T-helper 1 cell treated with Interleukin-12 subunit alpha and Interleukin-12 subunit beta and Interleukin-4 antibody, amounts not matched to agents 30 ng/mL and 1 ng/mL, for 36 hours (primary cell): ENCODE measurements at regions not wholly inside any gene's neighbourhood (a gene's known extent, or its start where the extent isn't known, plus 50 kb on each side); places are given as distances from the start of the nearest gene placed in this dataset.
"Not testable (repeated sequence)": the region's sequence is repeated elsewhere in the genome, so short reads cannot be mapped to it uniquely, and the experiment has no call there.

Experiments used
- intact Hi-C: fragments of 100-400 bp; cut with micrococcal nuclease; formaldehyde crosslinking; loops from one replicate; pipeline ENCODE4 v1.15.1; 2024

- intact Hi-C loops, result not testable (repeated sequence)
Measured at GRCh38 chr2:111445191-111445929, 324.6 kb downstream of the BCL2L11 start.

DNA sequence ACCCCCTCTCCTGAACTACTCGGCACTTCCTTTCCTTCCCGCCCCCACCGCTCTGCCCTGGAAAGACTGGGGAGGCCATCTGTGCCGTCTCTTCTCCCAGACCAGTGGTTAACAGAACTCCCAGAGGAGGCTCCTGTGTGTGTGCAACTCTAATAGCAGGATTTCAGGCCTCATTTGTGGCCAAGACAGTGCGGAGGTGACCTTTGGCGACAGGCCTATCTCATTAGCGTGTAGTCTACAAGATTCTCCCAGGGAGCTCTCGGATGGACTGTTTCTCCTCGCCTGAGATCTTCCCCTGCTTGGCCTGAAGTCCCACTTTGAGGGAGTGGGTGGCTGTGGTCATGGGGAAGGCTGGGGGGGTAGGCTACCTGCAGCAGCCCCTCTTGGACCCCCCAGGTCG, 325.2 kb downstream of the BCL2L11 start:
- intact Hi-C loops, result not testable (repeated sequence)

DNA sequence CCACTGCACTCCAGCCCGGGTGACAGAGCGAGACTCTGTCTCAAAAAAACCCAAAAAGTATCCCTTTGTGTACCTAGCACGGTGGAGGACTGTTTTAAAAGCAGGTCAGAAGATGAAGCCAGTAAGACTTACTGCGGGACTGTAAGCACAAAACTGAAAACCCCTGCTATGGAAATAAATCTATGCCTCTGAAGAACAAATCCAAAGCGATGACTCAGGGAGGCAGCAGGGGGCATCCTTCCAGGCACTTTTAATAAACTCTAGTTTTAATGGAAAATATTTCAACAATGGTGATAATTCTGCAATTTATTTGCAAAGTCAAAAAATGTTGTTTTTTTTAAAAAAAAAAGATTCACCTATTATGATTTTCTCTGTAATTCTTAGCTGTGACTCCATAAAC, 326.8 kb downstream of the BCL2L11 start:
- intact Hi-C loops, result not testable (repeated sequence)

DNA sequence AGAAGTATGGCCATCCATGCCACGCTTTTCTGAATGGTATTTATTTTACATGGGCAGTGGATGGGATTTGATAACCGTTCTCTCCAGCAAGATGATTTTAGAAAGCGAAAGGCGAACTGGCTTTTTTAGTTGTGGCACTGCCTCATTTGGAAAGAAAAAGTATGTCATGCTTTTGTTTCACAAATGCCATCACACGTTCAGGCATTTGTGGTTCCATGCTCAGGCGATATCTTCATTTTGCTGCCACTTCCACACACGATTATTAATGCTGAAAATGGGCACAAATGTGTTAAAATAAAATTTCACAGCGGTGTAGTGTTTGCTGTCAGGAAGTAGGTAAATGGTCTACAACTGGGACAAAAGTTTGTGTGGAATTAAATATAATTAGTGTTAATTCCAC, 328.1 kb downstream of the BCL2L11 start:
- intact Hi-C loops, result not testable (repeated sequence)

- intact Hi-C loops, result loop anchor here (10.0 kb wide), 1 partner anchor 336 kb away; no protein-coding TSS in a partner anchor
Measured at GRCh38 chr2:111450526-111450925, 329.8 kb downstream of the BCL2L11 start.

DNA sequence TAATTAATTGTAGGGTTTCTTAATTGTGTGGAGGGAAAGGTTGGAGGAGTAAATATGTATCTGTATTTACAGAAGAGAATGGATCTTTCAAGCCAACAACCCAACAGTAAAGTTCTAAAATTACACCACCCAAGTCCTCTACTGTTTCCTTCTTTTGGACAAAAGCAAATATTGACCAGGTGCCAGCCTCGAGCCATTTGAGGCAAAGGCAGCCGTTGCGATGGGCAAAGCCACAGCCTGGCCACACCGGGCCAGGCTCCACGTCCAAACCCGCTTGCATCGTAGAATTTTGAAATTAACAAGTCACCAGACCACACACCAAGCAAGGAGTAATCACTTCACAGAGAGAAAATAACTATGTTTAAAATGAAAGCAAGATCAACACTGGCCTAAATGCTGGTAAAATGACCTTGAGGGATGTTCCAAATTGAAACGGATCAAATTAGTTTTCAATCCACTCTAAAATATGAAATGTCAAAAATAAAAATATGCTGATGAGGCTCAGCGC, 331.0 kb downstream of the BCL2L11 start:
- intact Hi-C loops, result loop anchor here (10.0 kb wide), 1 partner anchor 337 kb away; no protein-coding TSS in a partner anchor

- intact Hi-C loops, result loop anchor here (10.0 kb wide), 1 partner anchor 337 kb away; no protein-coding TSS in a partner anchor
Measured at GRCh38 chr2:111452208-111452607, 331.5 kb downstream of the BCL2L11 start.

GRCh38 chr2:111453308-111453707, 332.6 kb downstream of the BCL2L11 start:
- intact Hi-C loops, result loop anchor here (10.0 kb wide), 1 partner anchor 339 kb away; no protein-coding TSS in a partner anchor

GRCh38 chr2:111453816-111454215, 333.1 kb downstream of the BCL2L11 start:
- intact Hi-C loops, result loop anchor here (10.0 kb wide), 1 partner anchor 339 kb away; no protein-coding TSS in a partner anchor

DNA sequence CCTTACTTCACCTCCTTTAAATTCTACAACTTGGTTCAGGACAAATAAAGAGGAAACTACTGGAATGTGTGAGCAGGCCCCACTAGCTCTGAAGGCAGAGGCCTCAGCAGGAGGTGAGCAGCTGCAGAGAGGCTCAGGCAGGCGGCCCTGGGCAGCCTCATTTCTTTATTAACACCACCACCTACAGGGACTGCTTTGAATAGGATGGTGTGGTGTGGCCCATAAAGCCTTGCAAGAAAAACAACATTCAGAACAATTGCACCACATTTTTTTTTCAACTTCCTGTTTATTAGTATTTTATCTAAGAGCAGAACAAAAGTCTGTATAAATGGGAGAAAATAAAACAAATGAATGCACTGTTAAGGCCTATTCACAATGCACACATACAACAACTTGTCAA, 333.7 kb downstream of the BCL2L11 start:
- intact Hi-C loops, result loop anchor here (10.0 kb wide), 1 partner anchor 340 kb away; no protein-coding TSS in a partner anchor

- intact Hi-C loops, result loop anchor here (10.0 kb wide), 1 partner anchor 341 kb away; no protein-coding TSS in a partner anchor
Measured at GRCh38 chr2:111455016-111456015, 334.6 kb downstream of the BCL2L11 start.

DNA sequence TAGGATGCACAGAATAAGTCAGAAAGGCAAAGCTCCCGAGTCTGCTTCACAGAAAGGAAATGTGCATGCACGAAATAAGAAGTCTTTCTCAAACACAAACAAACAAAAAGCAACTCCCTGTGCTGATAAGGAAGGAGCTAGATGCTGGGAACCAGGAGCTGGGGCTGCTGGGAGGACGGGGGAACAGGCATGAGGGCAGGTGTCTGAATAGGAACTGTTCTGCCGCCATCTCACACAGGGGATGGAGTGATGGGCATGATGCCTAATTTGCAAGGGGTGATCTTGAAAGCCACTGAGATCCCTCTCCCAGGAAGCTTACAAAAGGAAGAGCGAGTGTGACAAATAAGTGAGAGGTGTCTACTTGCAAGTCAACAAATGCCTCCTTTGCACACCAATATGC, 336.5 kb downstream of the BCL2L11 start:
- intact Hi-C loops, result loop anchor here (10.0 kb wide), 1 partner anchor 342 kb away; no protein-coding TSS in a partner anchor

GRCh38 chr2:111460901-111461300, 340.2 kb downstream of the BCL2L11 start:
- intact Hi-C loops, result not testable (repeated sequence)

DNA sequence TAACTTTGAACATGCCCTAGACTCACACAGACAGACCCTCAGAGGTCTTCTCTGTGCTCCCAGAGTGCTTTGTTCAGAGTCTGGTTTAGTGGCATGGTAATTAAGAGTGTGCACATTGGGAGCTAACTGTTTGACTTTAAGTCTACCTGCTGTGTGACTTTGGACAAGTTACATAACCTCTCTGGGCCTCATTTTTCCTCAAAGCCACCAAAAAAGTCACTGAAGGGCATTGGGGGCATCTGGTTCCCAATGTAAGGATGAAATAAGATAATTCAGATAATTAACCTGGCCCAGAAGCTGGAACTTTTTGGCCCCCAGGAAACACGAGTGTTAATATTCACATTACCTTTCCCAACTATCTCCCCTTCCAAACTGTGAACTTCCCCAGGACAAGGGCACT, 341.1 kb downstream of the BCL2L11 start:
- intact Hi-C loops, result not testable (repeated sequence)

DNA sequence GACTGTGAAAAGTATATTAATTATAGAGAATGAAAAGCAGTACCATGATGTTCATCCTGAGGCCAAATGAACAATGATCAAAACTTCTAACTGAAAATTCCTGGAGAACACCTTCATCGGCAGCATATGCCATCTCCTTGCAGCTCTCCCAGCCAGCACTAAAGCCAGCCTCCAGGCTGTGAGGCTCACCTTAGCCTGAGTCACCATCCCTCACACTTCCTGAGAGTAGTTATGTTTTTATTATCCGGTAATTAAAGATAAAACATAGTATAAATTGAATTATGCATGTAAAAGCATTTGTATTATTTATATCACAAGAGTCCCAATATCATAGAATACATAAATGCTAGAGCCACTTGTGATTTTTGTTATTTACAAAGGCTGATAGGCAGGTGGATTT, 341.9 kb downstream of the BCL2L11 start:
- intact Hi-C loops, result not testable (repeated sequence)

GRCh38 chr2:111463238-111463848, 342.6 kb downstream of the BCL2L11 start:
- intact Hi-C loops, result not testable (repeated sequence)

DNA sequence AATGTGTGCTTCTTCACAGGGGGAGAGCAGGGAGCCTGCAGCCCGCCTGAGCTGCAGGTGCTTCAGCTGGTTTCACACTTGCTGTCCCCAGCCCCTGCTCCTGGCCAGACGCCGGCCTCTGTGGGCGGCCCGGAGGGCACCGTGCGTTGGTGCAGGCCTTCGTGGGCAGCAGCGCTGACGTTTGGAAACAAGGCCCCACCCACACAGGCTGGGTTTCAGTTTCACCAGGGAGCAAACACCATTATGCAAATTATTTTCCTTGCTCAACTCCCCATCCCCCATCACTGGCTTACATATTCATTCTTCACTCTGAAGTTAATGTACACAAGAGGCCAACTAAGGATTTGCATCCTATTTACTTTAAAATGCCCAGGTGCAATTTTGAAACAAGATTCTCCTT, 343.2 kb downstream of the BCL2L11 start:
- intact Hi-C loops, result not testable (repeated sequence)

DNA sequence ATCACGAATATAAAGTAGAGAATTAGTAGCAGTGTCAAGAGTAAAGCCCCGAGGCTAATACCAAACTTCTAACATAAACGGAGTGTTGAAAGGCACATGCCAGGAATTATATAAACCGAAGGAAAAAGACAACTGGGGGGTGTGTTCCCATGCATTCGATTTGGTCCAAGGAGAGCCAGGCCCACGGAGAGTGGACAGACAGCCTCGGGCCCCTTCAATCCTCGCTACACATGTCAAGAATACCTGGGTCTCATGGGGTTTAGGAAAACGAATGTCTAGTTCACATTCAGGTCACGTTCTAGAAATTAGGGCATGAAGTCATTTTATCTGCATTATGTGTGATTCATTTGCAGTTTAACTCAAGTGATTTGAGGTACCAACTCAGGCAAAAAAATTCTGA, 343.7 kb downstream of the BCL2L11 start:
- intact Hi-C loops, result not testable (repeated sequence)

DNA sequence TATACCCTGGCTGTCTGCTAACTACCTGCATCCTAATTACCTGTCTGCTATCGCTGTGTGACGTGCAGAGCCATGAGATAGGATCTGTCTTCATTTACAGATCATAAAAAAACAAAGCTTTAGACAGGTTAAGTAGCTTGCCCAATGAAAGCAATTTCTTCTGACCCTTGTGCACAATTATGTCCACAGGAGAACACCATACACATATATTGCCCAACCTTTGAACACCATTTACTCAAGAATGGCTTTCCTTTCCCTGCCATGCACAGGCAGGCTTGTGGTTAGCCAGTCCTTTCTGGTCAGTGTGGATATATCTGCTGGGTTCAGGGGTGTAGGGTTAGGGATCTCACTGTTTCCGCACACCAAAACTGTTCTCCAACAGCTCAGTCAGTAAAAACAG, 344.8 kb downstream of the BCL2L11 start:
- intact Hi-C loops, result not testable (repeated sequence)

GRCh38 chr2:111466744-111467143, 346.0 kb downstream of the BCL2L11 start:
- intact Hi-C loops, result not testable (repeated sequence)

DNA sequence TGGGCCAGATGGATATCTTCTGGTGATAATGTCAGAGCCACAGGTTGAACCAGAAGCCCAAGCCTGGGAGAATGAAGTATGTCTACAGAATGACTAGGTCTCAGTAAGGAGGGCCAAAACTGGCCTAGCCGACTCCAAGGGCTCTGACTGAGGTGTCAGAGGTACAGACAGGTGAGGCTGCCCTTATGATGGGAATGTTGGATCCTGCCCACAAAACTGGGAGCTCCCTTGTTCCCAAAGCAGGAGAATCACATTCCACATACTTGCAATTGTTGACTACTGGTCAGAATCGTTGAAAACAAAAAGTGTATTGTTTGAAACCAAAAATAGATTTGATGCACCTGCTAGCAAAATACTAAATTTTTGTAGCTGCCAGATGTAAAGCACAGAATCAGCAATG, 350.2 kb downstream of the BCL2L11 start:
- intact Hi-C loops, result not testable (repeated sequence)
